ENCODE measurements at regions not wholly inside any gene's neighbourhood (a gene's known extent, or its start where the extent isn't known, plus 50 kb on each side); places are given as distances from the start of the nearest gene placed in this dataset. TPM values are rescaled to one million over a fixed set of nuclear protein-coding genes. Genes with fewer than 3 reads are reported as not detected.

DNA sequence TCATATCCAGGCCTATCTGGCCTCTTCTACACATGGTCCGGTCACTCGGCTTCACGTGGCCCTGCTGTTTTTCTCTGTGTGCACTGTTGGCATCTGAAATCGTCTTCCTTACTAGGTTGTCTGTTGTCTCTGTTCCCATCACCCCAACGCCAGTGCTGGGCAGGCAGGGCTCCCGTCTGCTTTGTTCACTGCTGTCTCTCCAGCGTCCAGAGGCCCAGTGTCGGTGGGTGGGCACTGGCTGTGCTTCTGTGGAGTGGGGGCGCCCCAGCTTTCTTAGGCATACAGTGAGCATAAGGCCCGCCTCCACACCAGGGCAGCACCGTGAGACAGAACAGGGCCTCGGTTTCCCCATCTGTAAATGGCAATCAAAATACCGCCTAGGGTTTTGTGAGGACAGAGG, 153.1 kb downstream of the BCL11B start:
- Histone ChIP-seq H3K9ac (replicated peaks; ENCODE audit: extremely low read depth, insufficient read depth, low read length) (no peak overlapping the region), H3K27me3 (ENCODE audit: control insufficient read depth in 2 of 2, insufficient read depth in 2 of 2, low read length in 2 of 2) (no peaks in the 10 kb centered on the region), H3K79me2 (ENCODE audit: control insufficient read depth, insufficient read depth, low read length) (no peaks in the 10 kb centered on the region), H3K27ac (ENCODE audit: insufficient read depth, low read depth, low read length) (no peak overlapping the region), H2AFZ (ENCODE audit: low read depth, low read length) (no peak overlapping the region), H3K9me3 (replicated peaks; ENCODE audit: control insufficient read depth, insufficient read depth, low read length) (peaks cover 2% of the 10 kb centered on the region), H3K4me1 (ENCODE audit: control insufficient read depth, extremely low read depth, insufficient read depth, low read length) (no peaks in the 10 kb centered on the region), H3K4me3 (replicated peaks in 1 of 3; ENCODE audit: insufficient read depth in 1 of 3, low read depth in 1 of 3, low read length in 3 of 3) (no peak overlapping the region), H3K9me1 (replicated peaks; ENCODE audit: control insufficient read depth, extremely low read depth, insufficient read depth, low read length) (no peaks in the 10 kb centered on the region), H4K20me1 (replicated peaks; ENCODE audit: control insufficient read depth, extremely low read depth, insufficient read depth, low read length) (no peaks in the 10 kb centered on the region), H3K36me3 (ENCODE audit: control insufficient read depth in 2 of 2, extremely low read depth in 1 of 2, insufficient read depth in 2 of 2, low read length in 2 of 2) (no peaks in the 10 kb centered on the region), H3K4me2 (ENCODE audit: insufficient read depth, low read length) (no peak overlapping the region)
- intact Hi-C loops (cut with micrococcal nuclease) (no loop called here), dilution Hi-C loops (cut with MboI; ENCODE audit: extremely low pct_ligation_motif_present, low sequenced_read_pairs) (no loop called here)
- no peak for TF ChIP-seq POLR2AphosphoS5 (IDR thresholded peaks at IDR 0.05; ENCODE audit: insufficient read depth, low read depth, low read length)
- TF ChIP-seq FOS (IDR thresholded peaks at IDR 0.05; ENCODE audit: borderline replicate concordance, insufficient read depth, low read length) = no peak
- TF ChIP-seq JUN (IDR thresholded peaks at IDR 0.05; ENCODE audit: borderline replicate concordance, insufficient read depth, insufficient read length, low read depth) = no peak
- no peak for TF ChIP-seq EZH2 (IDR thresholded peaks at IDR 0.05; ENCODE audit: borderline replicate concordance, low read depth, low read length, severe bottlenecking)
- ChIA-PET CTCF (no interaction called here), POLR2A (no interaction called here)
- DNase-seq (ENCODE audit: low read depth, low spot score) = no peak
- FAIRE-seq = no peak
- BruUV-seq (replicated peaks) = no TSS peak

Small RNA genes in the stretch of these regions (small RNA-seq; reads per million reads assigned to genes)
- not detected for gene AL162151.2 (ENCODE audit: insufficient read depth, insufficient read length, low read depth, low replicate concordance)
- not detected for gene RN7SL714P (ENCODE audit: insufficient read depth, insufficient read length, low read depth, low replicate concordance)
